Trophoblast cell (in vitro differentiated cells and primary cell): ENCODE measurements at regions not wholly inside any gene's neighbourhood (a gene's known extent, or its start where the extent isn't known, plus 50 kb on each side); places are given as distances from the start of the nearest gene placed in this dataset.

Source experiments
- DNase-seq, 2 donors: peaks; one replicate each; pipeline ENCODE4 v3.0.0-alpha.2; 2016
- H2AFZ ChIP-seq: 2 replicates; pipeline ENCODE4 v1.6.1; 2013; ENCODE audit warnings: low read length, moderate library complexity, mild to moderate bottlenecking; ENCODE audit not compliant: insufficient read depth, poor library complexity
- H2AK5ac ChIP-seq: 2 replicates; pipeline ENCODE4 v1.6.1; 2013; ENCODE audit warnings: mild to moderate bottlenecking, low read length
- H2BK120ac ChIP-seq: 2 replicates; pipeline ENCODE4 v1.6.1; 2013; ENCODE audit warnings: low read length, mild to moderate bottlenecking, moderate library complexity; ENCODE audit not compliant: insufficient read depth, poor library complexity
- H2BK12ac ChIP-seq: 2 replicates; pipeline ENCODE4 v1.6.1; 2013; ENCODE audit warnings: mild to moderate bottlenecking, low read length, moderate library complexity
- H2BK5ac ChIP-seq: 2 replicates; pipeline ENCODE4 v1.6.1; 2013; ENCODE audit warnings: low read length, low read depth, moderate library complexity, mild to moderate bottlenecking; ENCODE audit not compliant: poor library complexity
- H3K14ac ChIP-seq: 2 replicates; pipeline ENCODE4 v1.6.1; 2013; ENCODE audit warnings: mild to moderate bottlenecking, low read length
- H3K18ac ChIP-seq: 2 replicates; pipeline ENCODE4 v1.6.1; 2013; ENCODE audit warnings: mild to moderate bottlenecking, low read length
- H3K23ac ChIP-seq: 2 replicates; pipeline ENCODE4 v1.6.1; 2013; ENCODE audit warnings: low read length
- H3K27ac ChIP-seq: 2 replicates; pipeline ENCODE4 v1.5.1; 2013; ENCODE audit warnings: low read depth, mild to moderate bottlenecking, inconsistent platforms, low read length, moderate library complexity
- H3K27me3 ChIP-seq: 2 replicates; pipeline ENCODE4 v1.6.1; 2013; ENCODE audit warnings: inconsistent platforms, mild to moderate bottlenecking, low read length, moderate library complexity; ENCODE audit not compliant: insufficient read depth
- H3K36me3 ChIP-seq, 2 experiments: 1 replicate in 1 of 2; 2 replicates in 1 of 2; pipeline ENCODE4 v1.6.1; 2013; ENCODE audit warnings: low read length in 2 of 2, mild to moderate bottlenecking in 2 of 2, moderate library complexity in 1 of 2; ENCODE audit not compliant: insufficient read depth in 2 of 2, control insufficient read depth in 1 of 2
- H3K4ac ChIP-seq: 2 replicates; pipeline ENCODE4 v1.6.1; 2013; ENCODE audit warnings: low read depth, mild to moderate bottlenecking, low read length, moderate library complexity
- H3K4me1 ChIP-seq, 2 experiments: 1 replicate in 1 of 2; 2 replicates in 1 of 2; pipeline ENCODE4 v1.6.1; 2013; ENCODE audit warnings: low read length in 2 of 2, mild to moderate bottlenecking in 2 of 2, moderate library complexity in 1 of 2; ENCODE audit not compliant: insufficient read depth in 2 of 2, control insufficient read depth in 1 of 2
- H3K4me2 ChIP-seq: 2 replicates; pipeline ENCODE4 v1.6.1; 2013; ENCODE audit warnings: inconsistent platforms, mild to moderate bottlenecking, low read length, moderate library complexity
- H3K4me3 ChIP-seq: 2 replicates; pipeline ENCODE4 v1.5.1; 2013; ENCODE audit warnings: mild to moderate bottlenecking, low read depth, low read length, inconsistent platforms
- H3K79me1 ChIP-seq: one replicate; pipeline ENCODE4 v1.6.1; 2013; ENCODE audit warnings: low read length
- H3K79me2 ChIP-seq: 2 replicates; pipeline ENCODE4 v1.6.1; 2013; ENCODE audit warnings: low read length, mild to moderate bottlenecking; ENCODE audit not compliant: control insufficient read depth, insufficient read depth, poor library complexity
- H3K9ac ChIP-seq: 2 replicates; pipeline ENCODE4 v1.6.1; 2013; ENCODE audit warnings: mild to moderate bottlenecking, low read length
- H3K9me3 ChIP-seq: 2 replicates; pipeline ENCODE4 v1.6.1; 2013; ENCODE audit warnings: low read depth, mild to moderate bottlenecking, control low read depth, inconsistent platforms, low read length; ENCODE audit not compliant: insufficient read depth
- H4K12ac ChIP-seq: 2 replicates; pipeline ENCODE4 v1.6.1; 2013; ENCODE audit warnings: low read depth, mild to moderate bottlenecking, low read length, moderate library complexity
- H4K8ac ChIP-seq: 2 replicates; pipeline ENCODE4 v1.6.1; 2013; ENCODE audit warnings: low read depth, mild to moderate bottlenecking, low read length, moderate library complexity
- H4K91ac ChIP-seq: one replicate; pipeline ENCODE4 v1.6.1; 2013; ENCODE audit warnings: low read depth, mild to moderate bottlenecking, low read length, moderate library complexity
- WGBS: extraction: QIAGEN DNeasy Blood & Tissue Kit; methylation state at CpG from one replicate; pipeline ENCODE4 v1.1.7; 2013; ENCODE audit warnings: missing lambda C conversion rate; ENCODE audit not compliant: insufficient read length, insufficient coverage; ENCODE audit errors: extremely low coverage; 5-methylcytosine and 5-hydroxymethylcytosine counted together

DNA sequence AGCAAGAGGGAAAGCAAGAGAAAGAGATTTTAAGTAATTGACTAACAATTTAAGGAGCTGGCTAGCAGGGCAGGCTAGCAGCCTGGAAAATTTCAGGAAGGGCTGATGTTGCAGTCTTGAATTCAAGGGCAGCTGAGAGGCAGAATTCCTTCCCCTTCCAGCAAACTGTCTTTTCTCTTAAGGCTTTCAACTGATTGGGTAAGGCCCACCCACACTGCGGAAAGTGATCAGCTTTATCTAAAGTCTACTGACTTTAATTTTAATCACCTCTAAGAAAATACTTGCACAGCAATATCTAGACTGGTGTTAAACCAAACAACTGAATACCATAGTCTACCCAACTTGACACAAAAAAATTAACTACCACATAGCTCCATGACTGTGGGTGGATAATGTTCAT, 303.9 kb downstream of the FZD1 start:
- Histone ChIP-seq H2BK5ac (no peak overlapping the region), H3K79me1 (peaks cover 2% of the 10 kb centered on the region), H4K91ac (no peak overlapping the region), H4K12ac (no peak overlapping the region), H3K27ac (no peak overlapping the region), H2BK12ac (no peak overlapping the region), H3K23ac (no peak overlapping the region), H3K14ac (no peak overlapping the region), H3K4me3 (no peak overlapping the region), H3K4ac (no peak overlapping the region), H2AK5ac (no peak overlapping the region), H3K27me3 (no peaks in the 10 kb centered on the region), H3K79me2 (no peaks in the 10 kb centered on the region), H3K9ac (no peak overlapping the region), H3K18ac (no peak overlapping the region), H3K4me2 (no peak overlapping the region), H3K4me1 (peaks cover 0 to 2% of the 10 kb centered on the region in 2 experiments), H4K8ac (no peak overlapping the region), H2AFZ (no peak overlapping the region), H2BK120ac (no peak overlapping the region), H3K9me3 (no peaks in the 10 kb centered on the region), H3K36me3 (peaks cover 0 to 2% of the 10 kb centered on the region in 2 experiments)
- DNase-seq, result no peak
- no CpG with 5 or more reads among the region's 1 CpG for WGBS

DNA sequence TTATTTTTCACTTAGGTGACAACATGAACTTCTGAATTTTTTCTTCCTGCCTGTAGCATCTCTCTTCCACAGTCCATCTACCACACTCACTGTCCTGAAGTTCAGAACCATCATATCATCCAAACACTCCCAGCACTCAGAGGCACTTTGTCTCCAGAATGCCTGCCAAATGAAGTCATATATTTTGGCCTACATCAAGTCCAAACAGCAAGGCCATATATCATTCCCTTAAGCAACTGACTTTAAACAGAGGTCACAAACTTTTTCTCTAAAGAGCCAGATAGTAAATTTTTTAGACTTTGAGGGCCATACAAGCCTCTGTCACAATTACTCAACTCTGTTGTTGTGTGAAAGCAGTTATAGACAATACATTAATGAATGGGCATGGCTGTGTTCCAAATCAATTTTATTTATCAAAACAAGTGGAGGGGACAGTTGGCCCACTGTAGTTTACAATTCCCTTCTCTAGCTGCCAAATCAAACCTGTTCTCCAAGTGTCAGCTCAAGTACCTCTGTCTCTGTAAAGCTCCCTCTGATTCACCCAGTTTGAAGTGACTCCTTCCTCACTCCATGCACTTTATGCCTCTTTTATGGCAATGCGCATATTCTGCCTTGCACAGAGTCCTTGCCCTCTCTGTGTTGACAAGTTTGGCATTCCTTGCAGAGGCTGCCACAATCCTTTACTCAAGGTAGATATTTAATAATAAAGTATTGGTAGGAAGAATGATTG, 305.7 kb downstream of the FZD1 start:
- H3K4me2 ChIP-seq, result no peak overlapping the region
- no peak overlapping the region for H4K91ac ChIP-seq
- no peak overlapping the region for H3K9ac ChIP-seq
- DNase-seq, result no peak
- H3K79me2 ChIP-seq, result no peaks in the 10 kb centered on the region
- H3K36me3 ChIP-seq, result peaks cover 0 to 2% of the 10 kb centered on the region in 2 experiments
- H3K18ac ChIP-seq, result no peak overlapping the region
- no peak overlapping the region for H2BK120ac ChIP-seq
- H3K27ac ChIP-seq, result no peak overlapping the region
- peaks cover 2% of the 10 kb centered on the region for H3K79me1 ChIP-seq
- no peak overlapping the region for H3K23ac ChIP-seq
- no peak overlapping the region for H2BK12ac ChIP-seq
- no peaks in the 10 kb centered on the region for H3K27me3 ChIP-seq
- no peak overlapping the region for H2BK5ac ChIP-seq
- H3K14ac ChIP-seq, result no peak overlapping the region
- peaks cover 0 to 2% of the 10 kb centered on the region in 2 experiments for H3K4me1 ChIP-seq
- H3K4me3 ChIP-seq, result no peak overlapping the region
- no peak overlapping the region for H4K12ac ChIP-seq
- no peak overlapping the region for H3K4ac ChIP-seq
- H2AK5ac ChIP-seq, result no peak overlapping the region
- no peak overlapping the region for H4K8ac ChIP-seq
- H3K9me3 ChIP-seq, result no peaks in the 10 kb centered on the region
- WGBS, result no CpG with 5 or more reads among the region's 1 CpG
- no peak overlapping the region for H2AFZ ChIP-seq

DNA sequence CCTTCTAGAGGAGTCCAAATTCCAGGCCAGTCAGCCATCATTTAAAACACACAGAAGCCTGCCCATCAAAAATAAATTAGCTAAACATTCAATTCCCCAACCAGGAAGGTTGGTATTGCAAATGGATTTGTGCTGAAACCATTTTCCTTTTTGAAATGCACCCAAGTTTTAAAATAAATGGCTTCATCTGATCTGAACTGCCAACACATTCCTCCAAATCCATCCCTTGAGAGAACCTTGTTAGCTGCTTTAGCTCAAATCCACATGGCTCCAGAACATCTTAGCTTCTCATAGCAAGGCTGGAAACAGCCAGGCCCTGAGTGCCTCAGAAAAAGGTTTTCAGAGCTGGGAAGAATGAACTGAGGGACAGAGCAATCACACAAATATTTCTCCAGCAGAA, 306.3 kb downstream of the FZD1 start:
- no peak overlapping the region for H3K14ac ChIP-seq
- no peak for DNase-seq
- no peak overlapping the region for H3K4me3 ChIP-seq
- H4K91ac ChIP-seq, result no peak overlapping the region
- peaks cover 2% of the 10 kb centered on the region for H3K79me1 ChIP-seq
- H3K4ac ChIP-seq, result no peak overlapping the region
- no peak overlapping the region for H2BK120ac ChIP-seq
- H3K27me3 ChIP-seq, result no peaks in the 10 kb centered on the region
- H3K27ac ChIP-seq, result no peak overlapping the region
- no peak overlapping the region for H3K18ac ChIP-seq
- H2BK5ac ChIP-seq, result no peak overlapping the region
- no peak overlapping the region for H2BK12ac ChIP-seq
- H3K23ac ChIP-seq, result no peak overlapping the region
- H3K9me3 ChIP-seq, result no peaks in the 10 kb centered on the region
- H3K36me3 ChIP-seq, result peaks cover 0 to 2% of the 10 kb centered on the region in 2 experiments
- H4K8ac ChIP-seq, result no peak overlapping the region
- H3K4me2 ChIP-seq, result no peak overlapping the region
- no peak overlapping the region for H2AK5ac ChIP-seq
- H3K9ac ChIP-seq, result no peak overlapping the region
- H4K12ac ChIP-seq, result no peak overlapping the region
- H3K79me2 ChIP-seq, result no peaks in the 10 kb centered on the region
- H2AFZ ChIP-seq, result no peak overlapping the region
- peaks cover 0 to 2% of the 10 kb centered on the region in 2 experiments for H3K4me1 ChIP-seq

DNA sequence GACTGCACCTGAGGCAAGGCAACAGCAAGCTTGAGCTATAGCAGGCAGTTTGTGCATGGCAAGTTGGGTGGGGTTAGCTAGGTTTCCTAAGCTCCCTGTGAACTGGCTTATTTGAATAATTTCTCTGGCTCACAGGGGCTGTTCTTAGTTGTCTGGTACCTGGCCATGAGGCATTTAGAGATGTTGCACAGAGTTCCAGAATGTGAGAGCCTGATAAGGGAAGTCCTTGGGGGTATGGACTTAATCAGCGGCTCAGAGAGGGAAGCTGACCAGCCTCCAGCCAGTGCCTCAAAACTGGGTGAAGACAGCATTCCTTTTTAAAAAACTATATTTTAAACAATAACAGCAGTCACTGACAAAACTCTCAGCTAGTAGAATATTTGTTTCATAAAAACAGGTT, 307.4 kb downstream of the FZD1 start:
- Histone ChIP-seq H3K79me1 (peaks cover 2% of the 10 kb centered on the region), H3K4me2 (no peak overlapping the region), H4K91ac (no peak overlapping the region), H2AFZ (no peak overlapping the region), H3K23ac (no peak overlapping the region), H2BK120ac (no peak overlapping the region), H2BK5ac (no peak overlapping the region), H3K27ac (no peak overlapping the region), H3K4me3 (no peak overlapping the region), H3K18ac (no peak overlapping the region), H3K9ac (no peak overlapping the region), H3K9me3 (no peaks in the 10 kb centered on the region), H3K4me1 (peaks cover 0 to 2% of the 10 kb centered on the region in 2 experiments), H2BK12ac (no peak overlapping the region), H3K36me3 (peaks cover 0 to 2% of the 10 kb centered on the region in 2 experiments), H3K79me2 (no peaks in the 10 kb centered on the region), H2AK5ac (no peak overlapping the region), H3K14ac (no peak overlapping the region), H3K27me3 (no peaks in the 10 kb centered on the region), H4K8ac (no peak overlapping the region), H3K4ac (no peak overlapping the region), H4K12ac (no peak overlapping the region)
- no CpG with 5 or more reads among the region's 1 CpG for WGBS
- DNase-seq, result no peak
